GM12878 (cell line): ENCODE measurements at regions not wholly inside any gene's neighbourhood (a gene's known extent, or its start where the extent isn't known, plus 50 kb on each side); places are given as distances from the start of the nearest gene placed in this dataset.

Experiments
- ATAC-seq: fragments of 200-7000 bp; cut with Tn5 transposase; 3 replicates; pipeline ENCODE4 v1.9.1; 2020; ENCODE audit warnings: mild to moderate bottlenecking, moderate library complexity
- BruUV-seq: library from RNA; stranded (reverse); fragments of 400-500 nt; replicated peaks from 2 replicates; lab custom pipeline; 2021; lab: Mats Ljungman, UMichigan
- CTCF ChIA-PET: fragments of 300-600 bp; sonication (Branson Sonifier 250); formaldehyde crosslinking; extraction: SDS; loops from one replicate; lab custom pipeline; 2021; ENCODE audit warnings: inconsistent platforms; lab: Yijun Ruan, JAX
- POLR2A ChIA-PET: fragments of 350-600 bp; formaldehyde crosslinking; extraction: SDS; loops from one replicate; lab custom pipeline; 2021; ENCODE audit warnings: inconsistent platforms; lab: Charles Lee
- RAD21 ChIA-PET: fragments of 300-600 bp; sonication (Branson Sonifier 250); formaldehyde crosslinking; loops from one replicate; lab custom pipeline; 2023; ENCODE audit warnings: antibody characterized with exemption; ENCODE audit not compliant: unreplicated experiment; lab: Charles Lee
- SMC1A ChIA-PET: fragments of 300-600 bp; sonication (Branson Sonifier 250); formaldehyde crosslinking; loops from one replicate; lab custom pipeline; 2023; ENCODE audit not compliant: unreplicated experiment, uncharacterized antibody; lab: Charles Lee
- DNase-seq: peaks from one replicate; pipeline ENCODE4 v3.0.0-alpha.2; 2011; ENCODE audit warnings: low read depth, low spot score
- FAIRE-seq: peaks from 3 replicates; lab custom pipeline; 2011; peaks lifted over from hg19 to GRCh38; lab: Jason Lieb, UNC
- H2AFZ ChIP-seq: 2 replicates; pipeline ENCODE4 v1.6.0; 2011; ENCODE audit warnings: low read depth, low read length, control low read depth; ENCODE audit not compliant: control insufficient read depth
- H3K27ac ChIP-seq: 2 replicates; pipeline ENCODE4 v1.5.1; 2011; ENCODE audit warnings: control low read depth; ENCODE audit not compliant: control insufficient read depth, insufficient read depth
- H3K27me3 ChIP-seq, 2 experiments: replicated peaks in 1 of 2; 2 replicates each; pipeline versions ENCODE4 v1.6.0 to v1.6.1; 2011; ENCODE audit warnings: low read length in 1 of 2; ENCODE audit not compliant: control insufficient read depth in 2 of 2, insufficient read depth in 2 of 2
- H3K36me3 ChIP-seq, 2 experiments: 2 replicates each; pipeline ENCODE4 v1.5.1; 2011; ENCODE audit warnings: low read length in 1 of 2; ENCODE audit not compliant: control insufficient read depth in 2 of 2, insufficient read depth in 2 of 2
- H3K4me1 ChIP-seq: 2 replicates; pipeline ENCODE4 v1.6.1; 2011; ENCODE audit warnings: mild to moderate bottlenecking, low read length, moderate library complexity, mixed read lengths; ENCODE audit not compliant: control insufficient read depth, insufficient read depth
- H3K4me2 ChIP-seq: 2 replicates; pipeline ENCODE4 v1.6.0; 2011; ENCODE audit warnings: control low read depth; ENCODE audit not compliant: control insufficient read depth, insufficient read depth
- H3K4me3 ChIP-seq: fragments of 200-600 bp; sonication (generic); 2 replicates; pipeline ENCODE4 v1.5.1; 2016
- H3K79me2 ChIP-seq: 2 replicates; pipeline ENCODE4 v1.6.0; 2011; ENCODE audit warnings: low read length; ENCODE audit not compliant: control insufficient read depth, insufficient read depth
- H3K9ac ChIP-seq: 2 replicates; pipeline ENCODE4 v1.8.0; 2011; ENCODE audit warnings: low read length, control low read depth, mixed read lengths; ENCODE audit not compliant: control insufficient read depth, insufficient read depth
- H3K9me3 ChIP-seq: replicated peaks from 3 replicates; pipeline ENCODE4 v1.5.1; 2011; ENCODE audit warnings: mild to moderate bottlenecking, low read length; ENCODE audit not compliant: control insufficient read depth, insufficient read depth
- H4K20me1 ChIP-seq: 2 replicates; pipeline ENCODE4 v1.6.0; 2011; ENCODE audit not compliant: control insufficient read depth, insufficient read depth
- ATF2 ChIP-seq: IDR thresholded peaks from 2 replicates; pipeline ENCODE4 v1.6.1; 2012; ENCODE audit warnings: low read length, inconsistent platforms
- BACH1 ChIP-seq: fragments of 450-650 bp; IDR thresholded peaks from 2 replicates; pipeline ENCODE4 v1.6.1; 2017; ENCODE audit warnings: mild to moderate bottlenecking, borderline replicate concordance
- CHD2 ChIP-seq: IDR thresholded peaks from 2 replicates; pipeline ENCODE4 v1.6.1; 2011; ENCODE audit warnings: low read depth, low read length, improper control_type of control experiment, borderline replicate concordance
- EED ChIP-seq: sonication (generic); IDR thresholded peaks from 2 replicates; pipeline ENCODE4 v1.6.1; 2016; ENCODE audit warnings: antibody characterized with exemption, low read depth
- EGR1 ChIP-seq, 2 experiments: IDR thresholded peaks; 1 replicate in 1 of 2; 2 replicates in 1 of 2; pipeline ENCODE4 v1.6.1; 2011 to 2012; ENCODE audit warnings: low read depth in 2 of 2, low read length in 2 of 2, borderline replicate concordance in 1 of 2, mild to moderate bottlenecking in 1 of 2, moderate library complexity in 1 of 2
- ETV6 ChIP-seq, 2 experiments: fragments of 450-650 bp in 1 of 2; IDR thresholded peaks in 1 of 2; conservative IDR thresholded peaks in 1 of 2; 2 replicates each; pipeline ENCODE4 v1.6.1; 2014; ENCODE audit warnings: antibody characterized with exemption in 1 of 2, borderline replicate concordance in 1 of 2, low read depth in 1 of 2, mild to moderate bottlenecking in 1 of 2, moderate library complexity in 1 of 2
- JUNB ChIP-seq: IDR thresholded peaks from 2 replicates; pipeline ENCODE4 v1.6.1; 2016; ENCODE audit warnings: antibody characterized with exemption, mild to moderate bottlenecking
- KDM1A ChIP-seq: fragments of 200-600 bp; sonication (generic); IDR thresholded peaks from 2 replicates; pipeline ENCODE4 v1.6.1; 2016; ENCODE audit warnings: borderline replicate concordance
- MLLT1 ChIP-seq: fragments of 450-650 bp; IDR thresholded peaks from 2 replicates; pipeline ENCODE4 v1.6.1; 2016; ENCODE audit warnings: mild to moderate bottlenecking
- NFIC ChIP-seq: IDR thresholded peaks from 2 replicates; pipeline ENCODE4 v1.6.1; 2012; ENCODE audit warnings: low read depth, mild to moderate bottlenecking, inconsistent platforms, low read length, moderate library complexity
- RAD21 ChIP-seq: IDR thresholded peaks from 2 replicates; pipeline ENCODE4 v1.6.1; 2011; ENCODE audit warnings: mild to moderate bottlenecking, low read depth, low read length, moderate library complexity; ENCODE audit not compliant: insufficient read depth
- RBBP5 ChIP-seq: fragments of 200-600 bp; sonication (generic); conservative IDR thresholded peaks from 2 replicates; pipeline ENCODE4 v1.6.1; 2016
- SMAD1 ChIP-seq: fragments of 450-650 bp; IDR thresholded peaks from 2 replicates; pipeline ENCODE4 v1.6.1; 2018; ENCODE audit warnings: mild to moderate bottlenecking, low read depth; ENCODE audit not compliant: partially characterized antibody
- SREBF2 ChIP-seq: IDR thresholded peaks from 2 replicates; pipeline ENCODE4 v1.6.1; 2012; ENCODE audit warnings: mild to moderate bottlenecking, low read length
- SUZ12 ChIP-seq: fragments of 200-600 bp; sonication (generic); IDR thresholded peaks from one replicate; pipeline ENCODE4 v1.6.1; 2018; ENCODE audit warnings: antibody characterized with exemption, mild to moderate bottlenecking; ENCODE audit not compliant: unreplicated experiment
- ZNF274 ChIP-seq: IDR thresholded peaks from one replicate; pipeline ENCODE4 v1.8.0; 2011; ENCODE audit not compliant: insufficient read length, insufficient read depth
- WGBS: methylation state at CpG from one replicate; pipeline ENCODE4 v1.1.6; 2016; ENCODE audit warnings: low lambda C conversion rate; ENCODE audit not compliant: insufficient replicate concordance, insufficient coverage; ENCODE audit errors: missing lambda C conversion rate; 5-methylcytosine and 5-hydroxymethylcytosine counted together
- in situ Hi-C: fragments of 300-500 bp; cut with MboI; formaldehyde crosslinking; loops from 9 replicates; pipeline ENCODE4 v1.14.3; 2018; ENCODE audit warnings: mixed read lengths
- intact Hi-C: fragments of 100-400 bp; cut with micrococcal nuclease; formaldehyde crosslinking; loops from one replicate; pipeline ENCODE4 v1.14.2; 2022; ENCODE audit not compliant: unreplicated experiment

- Histone ChIP-seq H3K9me3 (no peaks in the 10 kb centered on the region), H3K79me2 (no peaks in the 10 kb centered on the region), H3K4me1 (no peaks in the 10 kb centered on the region), H3K4me3 (no peak overlapping the region), H2AFZ (no peak overlapping the region), H3K9ac (no peak overlapping the region), H3K36me3 (no peaks in the 10 kb centered on the region), H3K27me3 (no peaks in the 10 kb centered on the region; a peak in 2 of 4 replicates), H3K27ac (no peak overlapping the region), H4K20me1 (no peaks in the 10 kb centered on the region), H3K4me2 (no peak overlapping the region)
- in situ Hi-C loops = no loop called here
- ChIA-PET POLR2A (no interaction called here), RAD21 (no interaction called here), SMC1A (interaction anchor here (0.6 kb wide), 1 partner anchor 983 kb away, joined by 3 read pairs; no protein-coding TSS in a partner anchor), CTCF (no interaction called here)
- intact Hi-C loops = no loop called here
- no TSS peak for BruUV-seq
- WGBS = 39% methylated on average over 7 of the region's 7 CpGs
- no peak for DNase-seq
- TF ChIP-seq RBBP5 (no peak), ETV6 (conservative IDR thresholded peaks at IDR 0.05 in 1 of 2, IDR thresholded peaks at IDR 0.05 in 1 of 2; ENCODE audit: borderline replicate concordance in 1 of 2, low read depth in 1 of 2) (no peak), SMAD1 (no peak), BACH1 (no peak), JUNB (no peak), RAD21 (no peak), SUZ12 (no peak), MLLT1 (no peak), ATF2 (no peak), EED (no peak), KDM1A (no peak), ZNF274 (no peak), NFIC (no peak), SREBF2 (no peak), CHD2 (no peak), EGR1 (IDR thresholded peaks at IDR 0.05; ENCODE audit: borderline replicate concordance in 1 of 2, low read depth in 2 of 2, low read length in 2 of 2) (no peak)
- ATAC-seq = no peak
- no peak for FAIRE-seq
Measured at GRCh38 chr10:43879162-43879561, 230.5 kb upstream of the ZNF32 start.
